SK-N-DZ (cell line): ENCODE measurements at regions not wholly inside any gene's neighbourhood (a gene's known extent, or its start where the extent isn't known, plus 50 kb on each side); places are given as distances from the start of the nearest gene placed in this dataset.
"Not testable (repeated sequence)": the region's sequence is repeated elsewhere in the genome, so short reads cannot be mapped to it uniquely, and the experiment has no call there.

Source experiments
- DNase-seq: peaks from one replicate; pipeline ENCODE4 v3.0.0-alpha.2; 2015; ENCODE audit warnings: low spot score

- DNase-seq, result no peak
Observed at GRCh38 chr9:75666856-75667554, 223.5 kb upstream of the PCSK5 start.

GRCh38 chr9:75669721-75670120, 220.8 kb upstream of the PCSK5 start:
- no peak for DNase-seq

GRCh38 chr9:75671354-75671753, 219.1 kb upstream of the PCSK5 start:
- DNase-seq, result no peak

GRCh38 chr9:75672478-75672877, 218.0 kb upstream of the PCSK5 start:
- DNase-seq, result no peak

- DNase-seq, result no peak
Observed at GRCh38 chr9:75683591-75683990, 206.9 kb upstream of the PCSK5 start.

GRCh38 chr9:75685062-75685461, 205.4 kb upstream of the PCSK5 start:
- DNase-seq, result no peak

- DNase-seq, result no peak
Observed at GRCh38 chr9:75687359-75687953, 203.0 kb upstream of the PCSK5 start.

- not testable (repeated sequence) for DNase-seq
Observed at GRCh38 chr9:75690551-75690950, 199.9 kb upstream of the PCSK5 start.

- no peak for DNase-seq
Observed at GRCh38 chr9:75691408-75691807, 199.1 kb upstream of the PCSK5 start.

- no peak for DNase-seq
Observed at GRCh38 chr9:75692309-75692708, 198.2 kb upstream of the PCSK5 start.

GRCh38 chr9:75695921-75696320, 194.6 kb upstream of the PCSK5 start:
- no peak for DNase-seq

- no peak for DNase-seq
Observed at GRCh38 chr9:75699017-75699416, 191.5 kb upstream of the PCSK5 start.

GRCh38 chr9:75699625-75700251, 190.7 kb upstream of the PCSK5 start:
- no peak for DNase-seq

- no peak for DNase-seq
Observed at GRCh38 chr9:75700252-75700640, 190.2 kb upstream of the PCSK5 start.

GRCh38 chr9:75707191-75707590, 183.3 kb upstream of the PCSK5 start:
- DNase-seq, result no peak

- DNase-seq, result no peak
Observed at GRCh38 chr9:75709698-75710097, 180.8 kb upstream of the PCSK5 start.

GRCh38 chr9:75712700-75713099, 177.8 kb upstream of the PCSK5 start:
- no peak for DNase-seq

- DNase-seq, result no peak
Observed at GRCh38 chr9:75713335-75713734, 177.1 kb upstream of the PCSK5 start.

GRCh38 chr9:75715360-75715759, 175.1 kb upstream of the PCSK5 start:
- DNase-seq, result no peak

GRCh38 chr9:75718677-75719076, 171.8 kb upstream of the PCSK5 start:
- DNase-seq, result no peak

- no peak for DNase-seq
Observed at GRCh38 chr9:75728391-75728790, 162.1 kb upstream of the PCSK5 start.

GRCh38 chr9:75734802-75735201, 155.7 kb upstream of the PCSK5 start:
- no peak for DNase-seq
